Mucosa of rectum (tissue), 2 donors: ENCODE measurements at regions not wholly inside any gene's neighbourhood (a gene's known extent, or its start where the extent isn't known, plus 50 kb on each side); places are given as distances from the start of the nearest gene placed in this dataset.

Source experiments
- H3K27ac ChIP-seq, 2 donors: one replicate each; pipeline ENCODE4 v1.7.0; 2013; ENCODE audit warnings: inconsistent platforms in 2 of 2, low read depth in 2 of 2, low read length in 2 of 2
- H3K27me3 ChIP-seq, 2 donors: one replicate each; pipeline ENCODE4 v1.7.0; 2013; ENCODE audit warnings: low read length in 2 of 2; ENCODE audit not compliant: control insufficient read depth in 2 of 2, insufficient read depth in 2 of 2
- H3K36me3 ChIP-seq, 2 donors: one replicate each; pipeline ENCODE4 v1.7.0; 2013; ENCODE audit warnings: low read length in 2 of 2; ENCODE audit not compliant: control insufficient read depth in 2 of 2, insufficient read depth in 2 of 2
- H3K4me1 ChIP-seq, 2 donors: one replicate each; pipeline ENCODE4 v1.7.0; 2013; ENCODE audit warnings: low read length in 2 of 2, mild to moderate bottlenecking in 1 of 2; ENCODE audit not compliant: control insufficient read depth in 2 of 2, insufficient read depth in 2 of 2
- H3K4me3 ChIP-seq, 2 donors: one replicate each; pipeline ENCODE4 v1.7.0; 2013; ENCODE audit warnings: low read length in 2 of 2
- H3K9ac ChIP-seq, 2 donors: one replicate each; pipeline ENCODE4 v1.7.0; 2013; ENCODE audit warnings: low read length in 2 of 2, low read depth in 1 of 2, mild to moderate bottlenecking in 1 of 2
- H3K9me3 ChIP-seq, 2 donors: one replicate each; pipeline ENCODE4 v1.7.0; 2013; ENCODE audit warnings: low read length in 2 of 2; ENCODE audit not compliant: control insufficient read depth in 2 of 2
- donor health status: healthy.
- donor health status: Normal muscosa, but diverticular disease.

DNA sequence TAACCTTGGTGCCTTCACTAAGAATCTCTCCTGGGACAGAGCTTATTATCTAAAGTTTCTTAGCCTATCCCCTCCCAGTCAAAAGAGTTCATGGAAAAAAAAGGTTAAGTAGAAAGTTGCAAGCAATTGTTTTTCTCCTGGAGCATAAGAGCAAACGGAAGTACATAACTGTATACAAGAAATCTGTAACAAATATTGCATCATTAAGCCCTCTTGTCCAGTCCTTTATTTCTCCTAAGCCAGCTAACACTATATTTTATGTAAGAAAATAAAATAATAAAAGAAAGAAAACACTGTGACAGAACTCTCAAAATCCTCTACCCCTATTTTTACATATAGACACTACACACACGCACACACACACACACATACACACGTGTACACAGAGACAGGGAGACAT lies 255.3 kb downstream of the NAF1 start:
- no peak overlapping the region for H3K4me3 ChIP-seq
- H3K36me3 ChIP-seq: no peaks in the 10 kb centered on the region
- H3K4me1 ChIP-seq: no peaks in the 10 kb centered on the region
- no peak overlapping the region for H3K9ac ChIP-seq
- H3K27me3 ChIP-seq: no peaks in the 10 kb centered on the region
- no peaks in the 10 kb centered on the region for H3K9me3 ChIP-seq
- no peak overlapping the region for H3K27ac ChIP-seq

GRCh38 chr4:162909952-162910351 lies 256.7 kb downstream of the NAF1 start:
- Histone ChIP-seq H3K27ac (no peak overlapping the region), H3K9ac (no peak overlapping the region)

GRCh38 chr4:162894387-162894786 lies 272.3 kb downstream of the NAF1 start:
- Histone ChIP-seq H3K36me3 (no peaks in the 10 kb centered on the region), H3K27ac (no peak overlapping the region), H3K9ac (no peak overlapping the region), H3K27me3 (no peaks in the 10 kb centered on the region), H3K4me3 (no peak overlapping the region), H3K9me3 (no peaks in the 10 kb centered on the region), H3K4me1 (no peaks in the 10 kb centered on the region)

More at GRCh38 chr4:162909952-162910351, 256.7 kb downstream of the NAF1 start:
- H3K9me3 ChIP-seq: peaks cover 0 to 2% of the 10 kb centered on the region in 2 donors
- H3K4me1 ChIP-seq: no peaks in the 10 kb centered on the region
- H3K4me3 ChIP-seq: no peak overlapping the region
- no peaks in the 10 kb centered on the region for H3K27me3 ChIP-seq
- no peaks in the 10 kb centered on the region for H3K36me3 ChIP-seq

DNA sequence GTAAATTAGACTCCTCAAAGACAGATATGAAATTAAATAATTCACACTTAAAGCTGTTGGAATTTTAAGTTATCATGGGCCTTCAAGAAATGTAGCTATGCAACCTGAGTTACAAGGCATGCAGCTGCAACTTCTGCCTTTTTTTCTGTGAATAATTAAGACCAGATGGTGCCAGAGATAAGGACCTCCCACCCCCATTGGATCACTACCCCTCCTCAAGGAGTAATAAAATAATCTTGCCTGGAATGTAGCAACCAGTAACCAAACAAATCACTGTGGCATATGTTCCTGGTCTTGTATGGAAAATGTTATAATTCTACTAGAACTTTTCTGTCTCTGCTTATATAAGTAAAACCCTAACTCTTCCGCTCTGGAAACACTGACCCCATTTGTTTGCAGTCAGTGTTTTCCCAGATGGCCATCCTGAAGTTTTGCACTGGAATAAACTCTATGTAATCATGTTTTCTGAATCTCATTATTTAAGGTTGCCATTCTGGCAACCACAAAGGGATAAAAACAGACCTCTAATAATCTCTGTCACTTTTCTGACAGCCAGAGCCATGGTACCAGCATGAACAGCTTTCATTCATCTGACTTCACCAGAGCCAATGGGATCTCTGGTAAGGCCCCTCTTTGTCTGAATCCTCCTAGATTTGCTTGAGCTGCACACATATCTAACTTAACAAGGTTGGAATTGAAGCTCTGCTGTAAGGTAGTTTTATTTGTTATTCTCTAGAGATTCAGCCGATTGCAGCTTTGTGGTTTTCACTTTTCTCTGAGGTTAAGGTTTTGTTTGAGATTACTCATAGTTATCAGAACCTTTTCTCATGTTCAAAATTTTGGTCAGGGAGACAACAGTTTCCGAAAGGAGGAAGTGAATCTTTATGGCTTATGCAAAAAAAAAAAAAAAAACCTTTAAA lies 274.6 kb downstream of the NAF1 start:
- no peak overlapping the region for H3K4me3 ChIP-seq
- no peaks in the 10 kb centered on the region for H3K27me3 ChIP-seq
- H3K36me3 ChIP-seq: no peaks in the 10 kb centered on the region
- no peak overlapping the region for H3K9ac ChIP-seq
- H3K27ac ChIP-seq: no peak overlapping the region
- H3K4me1 ChIP-seq: no peaks in the 10 kb centered on the region
- no peaks in the 10 kb centered on the region for H3K9me3 ChIP-seq

DNA sequence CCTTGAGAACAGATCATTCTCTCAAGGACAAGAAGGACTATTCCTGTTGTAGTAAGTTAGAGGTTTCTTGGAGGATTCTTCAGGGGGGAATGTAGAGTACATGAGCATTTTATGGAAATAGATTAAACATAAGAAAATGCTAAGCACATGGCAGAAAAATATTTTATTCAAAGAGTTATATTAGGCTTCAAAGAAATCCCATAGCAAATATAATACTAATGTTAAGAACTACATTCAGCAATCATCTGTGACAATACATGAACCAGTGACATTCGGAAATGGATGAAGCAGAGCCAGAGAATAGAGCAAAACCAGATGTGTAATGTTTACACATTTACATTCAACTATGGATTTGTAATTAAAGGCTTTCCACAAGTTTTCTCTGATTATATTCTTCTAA lies 288.6 kb downstream of the NAF1 start:
- no peaks in the 10 kb centered on the region for H3K9me3 ChIP-seq
- no peaks in the 10 kb centered on the region for H3K36me3 ChIP-seq
- H3K4me3 ChIP-seq: no peak overlapping the region
- H3K9ac ChIP-seq: no peak overlapping the region
- no peak overlapping the region for H3K27ac ChIP-seq
- H3K27me3 ChIP-seq: no peaks in the 10 kb centered on the region
- no peaks in the 10 kb centered on the region for H3K4me1 ChIP-seq

GRCh38 chr4:162874748-162875147 lies 291.9 kb downstream of the NAF1 start:
- Histone ChIP-seq H3K27ac (no peak overlapping the region), H3K4me1 (no peaks in the 10 kb centered on the region), H3K36me3 (no peaks in the 10 kb centered on the region), H3K9me3 (no peaks in the 10 kb centered on the region), H3K27me3 (no peaks in the 10 kb centered on the region), H3K9ac (no peak overlapping the region), H3K4me3 (no peak overlapping the region)

- Histone ChIP-seq H3K4me3 (no peak overlapping the region), H3K27ac (no peak overlapping the region)
Observed at GRCh38 chr4:162871990-162872389, 294.7 kb downstream of the NAF1 start.

GRCh38 chr4:162869157-162869556 lies 297.5 kb downstream of the NAF1 start:
- no peaks in the 10 kb centered on the region for H3K4me1 ChIP-seq
- no peak overlapping the region for H3K9ac ChIP-seq
- H3K27ac ChIP-seq: no peak overlapping the region
- H3K36me3 ChIP-seq: no peaks in the 10 kb centered on the region
- no peaks in the 10 kb centered on the region for H3K9me3 ChIP-seq
- H3K4me3 ChIP-seq: no peak overlapping the region
- H3K27me3 ChIP-seq: no peaks in the 10 kb centered on the region

More at GRCh38 chr4:162871990-162872389, 294.7 kb downstream of the NAF1 start:
- Histone ChIP-seq H3K9me3 (no peaks in the 10 kb centered on the region), H3K36me3 (no peaks in the 10 kb centered on the region), H3K4me1 (no peaks in the 10 kb centered on the region), H3K9ac (no peak overlapping the region), H3K27me3 (no peaks in the 10 kb centered on the region)

DNA sequence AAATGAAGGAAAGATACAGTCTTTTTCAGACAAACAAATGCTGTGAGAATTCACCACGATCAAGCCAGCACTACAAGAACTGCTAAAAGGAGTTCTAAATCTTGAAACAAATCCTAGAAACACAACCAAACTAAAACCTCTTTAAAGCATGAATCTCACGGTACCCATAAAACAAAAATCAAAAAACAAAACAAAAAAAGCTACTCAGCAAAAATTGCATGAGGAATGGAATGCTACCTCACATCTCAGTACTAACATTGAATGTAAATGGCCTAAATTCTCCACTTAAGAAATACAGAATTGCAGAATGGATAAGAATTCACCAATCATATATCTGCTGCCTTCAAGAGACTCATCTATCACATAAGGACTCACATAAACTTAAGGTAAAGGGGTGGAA lies 300.1 kb downstream of the NAF1 start:
- H3K36me3 ChIP-seq: no peaks in the 10 kb centered on the region
- no peaks in the 10 kb centered on the region for H3K4me1 ChIP-seq
- no peak overlapping the region for H3K9ac ChIP-seq
- H3K4me3 ChIP-seq: no peak overlapping the region
- no peak overlapping the region for H3K27ac ChIP-seq
- no peaks in the 10 kb centered on the region for H3K27me3 ChIP-seq
- no peaks in the 10 kb centered on the region for H3K9me3 ChIP-seq

DNA sequence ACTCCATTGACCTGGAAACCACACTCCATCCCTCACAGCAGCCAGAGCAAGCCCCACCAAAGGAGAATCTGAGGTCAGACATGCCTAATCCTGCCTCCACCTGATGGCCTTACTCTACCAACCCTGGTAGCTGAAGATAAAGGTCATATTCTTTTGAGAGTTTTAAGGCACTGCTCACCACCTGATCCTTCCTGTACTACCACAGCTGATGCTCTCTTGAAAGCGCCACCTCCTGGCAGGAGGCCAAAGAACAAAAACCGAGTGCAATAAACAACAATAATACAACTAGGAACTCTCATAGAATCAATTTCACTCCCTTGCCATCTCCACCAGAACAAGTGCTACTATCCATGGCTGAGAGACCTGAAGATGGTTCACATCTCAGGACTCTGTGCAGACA lies 301.6 kb downstream of the NAF1 start:
- Histone ChIP-seq H3K27ac (no peak overlapping the region), H3K27me3 (no peaks in the 10 kb centered on the region), H3K9me3 (no peaks in the 10 kb centered on the region), H3K36me3 (no peaks in the 10 kb centered on the region), H3K4me1 (no peaks in the 10 kb centered on the region), H3K9ac (no peak overlapping the region), H3K4me3 (no peak overlapping the region)
